GM19455 (cell line): ENCODE measurements at regions not wholly inside any gene's neighbourhood (a gene's known extent, or its start where the extent isn't known, plus 50 kb on each side); places are given as distances from the start of the nearest gene placed in this dataset.
A peak's percentile ranks its signal among the peaks of the same experiment; 100 is the strongest.
"Not testable (repeated sequence)": the region's sequence is repeated elsewhere in the genome, so short reads cannot be mapped to it uniquely, and the experiment has no call there.

ENCODE experiments used
- ATAC-seq: cut with Tn5 transposase; IDR thresholded peaks from one replicate; pipeline ENCODE4 v1.9.1; 2021; ENCODE audit not compliant: unreplicated experiment

DNA sequence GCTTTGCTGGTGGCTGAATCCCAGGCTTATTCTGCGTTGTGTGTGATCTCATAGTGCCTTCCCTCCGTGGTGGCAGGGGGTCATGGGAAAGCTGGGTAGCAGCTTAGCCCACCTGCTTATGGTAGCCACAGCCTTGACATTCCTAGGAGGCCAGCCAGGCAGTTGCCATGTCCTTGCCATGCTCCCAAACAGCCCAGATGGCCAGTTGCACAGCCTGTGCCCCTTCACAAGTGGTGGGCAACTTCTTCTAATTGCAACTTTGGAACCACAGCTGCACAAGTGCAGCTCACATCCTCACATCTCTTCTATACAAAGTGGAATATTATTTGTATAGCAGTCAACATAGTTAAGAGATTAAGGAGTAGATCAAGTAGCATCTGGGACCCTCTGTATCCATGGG lies 136.6 kb upstream of the PELI1 start:
- ATAC-seq, result not testable (repeated sequence)

- ATAC-seq, result peak; percentile 14
Observed at GRCh38 chr2:64283006-64283570, 138.9 kb upstream of the PELI1 start.

DNA sequence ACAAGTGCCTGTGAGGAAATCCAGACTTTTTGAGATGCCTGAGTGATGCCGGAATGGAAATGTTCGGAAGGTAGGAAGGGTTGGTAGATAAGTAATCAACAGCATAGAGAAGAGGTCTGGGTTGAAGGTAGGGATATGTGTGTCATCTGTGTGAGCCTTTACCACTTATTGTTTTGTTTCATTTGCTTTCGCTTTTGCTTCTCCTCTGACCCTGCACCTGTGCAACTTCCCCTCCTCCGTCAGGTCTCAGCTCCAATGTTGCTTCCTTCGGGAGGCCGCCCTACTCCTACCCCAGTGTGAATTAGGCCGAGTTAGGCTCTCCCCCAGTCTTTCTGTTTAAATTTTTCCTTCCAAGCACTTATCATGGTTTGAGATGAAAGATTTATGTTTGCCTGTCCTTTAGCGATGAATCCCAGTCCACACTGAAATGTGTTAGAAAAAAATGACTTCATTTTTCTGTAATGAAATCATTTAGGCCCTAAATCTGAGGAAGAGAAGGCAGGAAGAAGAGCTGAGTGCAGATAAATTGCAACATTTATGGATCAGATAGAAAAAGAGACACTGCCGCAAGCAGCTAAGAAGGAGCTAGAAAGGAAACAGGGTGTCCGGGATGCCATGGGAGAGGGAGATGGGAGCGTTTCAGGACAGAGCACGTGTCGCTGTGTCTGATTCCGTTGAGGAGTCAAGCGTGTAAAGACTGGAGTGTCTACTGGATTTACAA lies 139.6 kb upstream of the PELI1 start:
- ATAC-seq, result peak; percentile 92

DNA sequence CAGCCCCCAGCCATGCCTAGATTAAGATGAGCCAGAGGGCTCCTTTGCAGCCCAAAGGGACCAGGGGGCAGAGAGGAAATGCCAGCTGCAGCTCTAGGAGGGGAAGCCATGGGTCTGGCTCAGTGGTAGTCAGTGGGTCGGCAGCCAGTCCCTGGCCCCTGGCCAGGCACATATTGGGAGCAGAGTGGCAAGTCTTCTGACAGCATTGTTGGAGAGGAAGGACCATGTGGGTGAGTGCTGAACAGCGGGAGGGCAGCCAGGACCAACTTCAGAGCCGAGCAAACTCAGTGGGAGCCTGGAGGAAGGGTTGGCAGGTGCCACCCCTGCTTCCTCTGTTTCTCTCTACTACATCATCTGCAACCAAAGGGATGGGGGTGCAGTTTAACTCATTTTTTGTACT lies 140.5 kb upstream of the PELI1 start:
- no peak for ATAC-seq

DNA sequence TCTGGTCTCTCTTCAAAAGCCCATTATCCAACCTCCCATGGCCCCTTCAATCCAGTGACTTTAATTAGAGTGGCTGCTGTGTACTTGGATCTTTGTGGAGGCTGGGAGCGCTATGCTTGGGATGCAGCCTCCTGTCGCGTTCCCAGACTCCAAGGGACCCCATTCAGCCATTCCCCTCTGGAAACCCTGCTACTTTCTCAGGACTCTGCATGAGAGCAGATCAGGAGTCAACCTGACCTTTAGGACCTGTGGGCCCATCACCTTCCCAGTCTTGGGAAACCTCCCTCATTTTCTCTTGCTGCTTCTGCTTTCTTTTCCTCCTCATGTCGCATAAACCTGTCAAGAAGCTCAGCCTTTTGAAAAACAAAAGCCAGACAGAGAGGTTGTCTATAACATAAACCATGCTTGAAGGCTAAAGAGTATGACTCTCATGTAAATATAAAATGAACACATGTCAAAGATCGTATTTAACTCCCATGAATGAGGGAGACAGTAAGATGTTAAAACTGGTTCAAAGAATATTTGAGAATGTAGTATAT lies 143.1 kb upstream of the PELI1 start:
- no peak for ATAC-seq

DNA sequence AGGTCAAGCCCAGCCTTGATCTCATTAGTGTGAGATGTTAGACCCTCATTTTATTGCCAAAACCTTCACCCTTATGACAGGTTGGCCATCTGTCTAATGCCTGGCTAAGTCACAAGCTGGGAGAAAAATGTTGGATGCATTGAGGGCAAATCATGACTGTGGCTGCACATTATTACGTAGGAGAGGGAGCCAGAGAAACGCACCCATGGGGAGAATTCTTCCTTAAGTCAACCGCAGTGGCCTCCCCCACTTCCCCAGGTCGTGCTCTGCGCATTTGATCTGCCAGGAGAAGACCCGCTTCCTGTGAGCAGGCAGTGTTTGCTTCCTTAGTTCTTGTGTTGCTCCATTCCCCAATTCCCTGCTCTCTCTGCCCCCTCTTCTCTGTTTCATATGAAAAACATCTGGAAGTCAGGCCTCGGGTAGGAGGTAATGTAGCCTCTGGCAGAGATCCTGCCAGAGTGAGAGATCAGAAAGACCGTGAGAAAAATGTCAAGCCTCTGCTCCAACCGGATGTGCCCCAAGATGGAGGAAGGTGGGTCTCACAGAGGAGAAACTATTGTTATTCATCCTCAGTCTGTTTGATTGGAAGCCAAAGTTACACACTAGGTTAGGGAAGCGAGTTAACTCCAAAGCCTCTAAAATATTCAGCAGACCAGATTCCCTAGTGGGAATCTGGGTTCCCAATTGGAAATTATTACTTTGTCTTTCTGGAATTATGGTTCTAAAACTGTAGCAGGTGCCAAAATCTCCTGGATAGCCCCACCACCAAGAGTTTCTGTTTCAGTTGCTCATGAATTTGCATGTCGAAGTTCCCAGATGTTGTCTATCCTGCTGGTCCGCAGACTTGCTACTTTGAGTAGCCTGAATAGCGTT lies 144.3 kb upstream of the PELI1 start:
- no peak for ATAC-seq

GRCh38 chr2:64289251-64289650 lies 145.0 kb upstream of the PELI1 start:
- ATAC-seq, result no peak

DNA sequence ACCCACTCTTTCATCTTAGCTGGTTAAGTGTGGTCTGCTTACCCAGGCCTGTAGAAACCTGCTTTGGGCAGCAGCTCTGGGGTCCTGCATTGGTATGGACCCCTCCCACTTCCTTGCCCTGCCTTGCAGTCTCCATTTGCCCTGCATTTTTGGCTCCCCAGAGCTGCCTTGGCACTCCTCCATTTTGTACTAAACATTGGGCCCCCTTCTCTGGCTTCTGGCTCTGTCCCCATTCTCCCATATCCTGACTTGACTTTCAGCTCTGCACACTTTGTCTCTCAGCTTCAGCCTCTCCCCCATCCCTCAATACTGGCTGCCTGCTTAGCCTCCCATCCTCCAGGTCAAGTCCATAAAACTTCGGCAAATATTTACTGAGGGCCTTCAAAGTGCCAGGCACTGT lies 145.5 kb upstream of the PELI1 start:
- no peak for ATAC-seq

DNA sequence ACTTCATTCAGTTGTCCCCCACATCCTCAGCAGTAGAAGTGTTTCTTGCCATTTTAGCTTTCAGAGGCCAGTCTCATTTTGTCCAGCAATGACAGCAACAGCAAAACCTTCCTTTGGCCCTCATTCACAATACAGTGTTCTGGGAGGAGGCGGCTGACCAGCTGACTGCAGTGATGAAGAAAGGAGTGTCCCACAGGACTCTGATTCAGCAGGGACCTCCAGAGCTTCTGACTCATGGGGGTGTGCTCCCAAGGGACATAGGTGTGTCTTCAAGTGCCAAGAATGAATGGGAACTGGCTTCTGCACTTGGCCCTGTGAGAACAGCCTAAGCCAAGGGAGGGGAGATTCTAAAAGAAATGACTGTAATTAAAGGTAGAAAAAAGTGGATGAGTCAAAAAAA lies 147.0 kb upstream of the PELI1 start:
- ATAC-seq, result no peak

DNA sequence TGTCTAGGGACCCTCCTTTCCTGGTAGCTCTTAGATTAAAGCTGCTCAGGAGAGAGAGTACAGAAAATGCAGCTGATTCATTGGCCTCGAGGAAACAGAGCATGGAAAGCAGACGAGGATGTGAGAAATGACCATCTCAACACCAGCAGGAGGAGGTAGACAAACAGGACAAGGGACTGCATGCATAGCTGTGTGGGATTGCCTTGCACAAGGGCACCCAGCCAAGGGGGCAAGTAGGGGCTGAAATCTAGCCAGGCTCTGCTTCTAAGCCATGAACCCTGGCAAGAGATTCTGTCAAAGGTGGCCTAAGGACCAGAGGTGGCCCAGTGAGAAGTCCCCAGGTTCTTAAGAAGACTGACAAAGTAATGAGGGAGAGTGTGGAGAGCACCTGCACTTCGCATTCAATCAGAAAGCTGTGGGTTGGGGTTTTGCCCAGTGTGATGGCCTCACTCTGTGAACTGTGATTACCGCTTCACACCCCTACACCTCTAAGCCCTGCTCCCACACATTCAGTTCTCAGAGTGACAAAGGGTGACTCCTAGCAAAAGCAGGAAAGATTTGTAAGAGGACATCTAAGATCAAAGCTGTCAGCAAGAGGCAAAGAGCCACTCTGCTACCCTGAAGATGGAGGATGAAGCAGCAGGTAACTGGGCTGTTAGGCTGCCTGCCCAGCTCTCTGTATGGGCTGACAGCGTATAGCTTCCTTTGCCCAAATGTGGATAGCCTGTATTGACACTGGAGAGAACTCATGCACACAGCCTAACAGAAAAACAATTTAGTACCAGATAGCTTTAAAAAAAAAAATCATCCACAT lies 151.3 kb upstream of the PELI1 start:
- ATAC-seq, result no peak

DNA sequence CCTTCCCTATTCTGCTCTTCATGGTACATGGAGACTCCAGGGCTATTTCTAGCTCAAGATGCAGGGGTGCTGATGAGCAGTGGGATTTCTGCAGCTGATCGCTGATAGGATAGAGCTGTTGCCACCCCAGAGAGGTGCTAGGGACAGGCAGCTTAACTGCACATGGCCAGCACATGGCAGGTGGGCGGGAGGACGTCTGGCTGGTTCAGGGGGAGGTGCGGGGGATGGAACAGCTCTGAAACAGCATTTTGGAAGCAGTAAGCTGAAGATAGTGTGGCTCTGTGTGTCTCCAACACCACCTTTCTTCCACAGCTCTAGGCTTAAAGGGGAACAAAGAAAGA lies 151.9 kb upstream of the PELI1 start:
- no peak for ATAC-seq

- no peak for ATAC-seq
Observed at GRCh38 chr2:64296695-64297346, 152.6 kb upstream of the PELI1 start.

GRCh38 chr2:64298161-64298560 lies 153.9 kb upstream of the PELI1 start:
- ATAC-seq, result no peak

GRCh38 chr2:64300066-64300465 lies 153.9 kb upstream of the LGALSL start:
- ATAC-seq, result no peak

DNA sequence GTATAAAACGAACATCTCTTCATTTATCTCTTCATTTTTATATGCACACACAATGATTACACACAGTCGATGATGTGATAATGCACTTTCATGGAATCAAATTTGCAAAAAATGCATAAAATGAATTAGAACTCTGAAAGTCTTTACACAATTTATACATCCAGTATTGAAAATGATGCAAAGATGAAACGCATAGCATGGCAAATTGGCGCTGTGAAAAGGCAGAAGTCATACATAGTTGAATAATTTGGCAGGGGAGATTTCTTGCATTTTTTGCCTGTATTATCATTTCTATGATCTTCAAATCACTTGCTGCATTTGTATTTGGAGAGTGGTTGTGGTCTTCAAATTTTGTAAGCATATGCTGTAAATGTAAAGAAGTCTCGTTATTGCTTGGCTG lies 150.7 kb upstream of the LGALSL start:
- no peak for ATAC-seq

DNA sequence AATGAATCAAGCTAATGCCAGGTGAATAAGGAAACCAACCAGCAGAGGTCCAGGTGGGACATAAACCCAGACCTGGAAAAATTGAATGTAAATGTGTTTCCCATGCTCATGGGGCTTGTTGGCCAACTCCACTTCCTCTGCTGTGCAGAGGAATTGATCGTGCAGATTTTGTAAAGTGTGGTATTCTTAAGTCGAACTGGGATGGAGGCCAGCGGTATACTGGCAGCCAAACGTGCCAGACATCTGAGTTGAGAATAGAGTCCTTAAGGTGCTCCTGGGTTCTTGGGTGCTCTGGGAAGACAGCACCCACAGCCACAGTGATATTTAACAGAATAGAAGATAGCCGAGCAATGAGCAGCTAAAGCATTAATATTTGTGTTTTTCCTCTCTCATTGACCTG lies 146.5 kb upstream of the LGALSL start:
- no peak for ATAC-seq

GRCh38 chr2:64311191-64311910 lies 142.6 kb upstream of the LGALSL start:
- ATAC-seq, result no peak

- ATAC-seq, result no peak
Observed at GRCh38 chr2:64311948-64312621, 141.9 kb upstream of the LGALSL start.

DNA sequence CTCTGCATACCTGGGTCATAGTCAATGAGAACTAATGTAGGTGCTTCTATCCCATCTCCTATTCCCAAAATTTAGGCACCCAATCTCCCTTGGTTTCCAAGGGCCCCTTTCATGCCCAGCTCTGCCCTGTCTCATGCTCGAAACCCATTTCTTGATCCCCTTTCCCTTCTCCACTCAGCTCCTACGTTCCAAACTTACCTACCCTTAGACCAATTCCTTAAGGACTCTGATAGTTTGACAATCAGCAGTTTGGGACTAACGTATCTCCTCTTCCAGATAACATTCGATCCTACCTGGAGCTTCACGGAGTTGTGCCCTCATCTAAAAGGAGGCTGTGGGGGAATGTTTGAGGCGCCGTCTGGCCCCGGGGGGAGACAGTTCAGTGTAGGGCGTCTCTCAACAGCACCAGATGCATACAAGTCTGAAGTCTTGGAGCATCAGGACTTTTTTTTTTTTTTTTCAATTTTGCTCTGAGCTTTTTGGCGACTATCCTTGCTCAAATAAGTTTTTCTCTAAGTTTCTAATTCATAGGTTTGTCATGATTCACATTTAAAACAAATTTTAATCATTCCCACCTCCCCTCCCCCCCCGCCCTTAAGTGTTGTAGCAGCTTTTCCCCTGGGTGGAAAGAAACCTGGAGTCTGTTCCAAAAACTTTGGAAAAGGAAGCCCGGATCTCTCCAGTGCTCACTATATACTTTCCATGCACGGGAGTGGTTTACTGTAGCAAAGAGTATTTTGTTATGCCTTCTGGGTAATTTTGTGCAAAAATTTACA lies 141.2 kb upstream of the LGALSL start:
- ATAC-seq, result no peak
